HG02642 (cell line): ENCODE measurements at regions not wholly inside any gene's neighbourhood (a gene's known extent, or its start where the extent isn't known, plus 50 kb on each side); places are given as distances from the start of the nearest gene placed in this dataset.
"Not testable (repeated sequence)": the region's sequence is repeated elsewhere in the genome, so short reads cannot be mapped to it uniquely, and the experiment has no call there.

Source experiments
- ATAC-seq: cut with Tn5 transposase; IDR thresholded peaks from one replicate; pipeline ENCODE4 v1.9.1; 2021; ENCODE audit warnings: mild to moderate bottlenecking; ENCODE audit not compliant: unreplicated experiment, poor library complexity

DNA sequence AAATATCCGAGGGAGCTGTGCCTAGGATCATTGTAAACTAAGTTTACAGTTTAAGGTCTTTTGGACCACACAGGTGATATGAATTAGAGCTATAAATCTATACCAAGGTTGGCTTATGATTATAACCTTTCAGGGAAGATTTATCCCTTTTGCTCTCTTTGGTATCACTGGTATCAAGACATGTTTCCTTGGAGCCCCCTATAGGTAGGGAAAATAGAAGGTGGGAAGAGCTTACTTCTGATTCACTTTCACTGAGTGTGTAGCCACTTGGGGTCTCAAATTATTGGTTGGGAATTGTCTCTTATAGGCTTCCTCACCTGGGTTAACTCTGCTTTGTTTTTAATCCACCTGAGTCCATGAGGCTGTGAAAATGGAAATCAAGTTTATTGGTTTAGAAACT is 262.1 kb upstream of the NR3C2 start:
- ATAC-seq: no peak

DNA sequence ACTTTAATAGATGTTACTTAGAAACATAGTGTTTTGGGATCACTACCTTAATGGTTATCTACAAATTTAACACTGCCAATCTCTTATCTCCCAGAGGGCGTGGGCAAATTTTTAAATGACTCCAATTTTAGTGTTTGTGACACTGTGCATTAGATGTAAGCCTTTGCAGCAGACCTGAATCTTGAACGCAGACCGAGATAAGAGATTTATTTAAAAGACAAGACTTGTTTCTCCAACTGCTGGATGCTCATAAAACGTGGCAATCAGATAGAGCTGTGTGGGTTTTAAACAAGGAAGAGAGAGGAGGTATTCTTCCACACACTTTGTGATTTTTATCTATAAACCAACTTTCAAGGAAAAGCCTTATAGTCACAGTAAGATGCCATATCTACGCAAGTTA is 252.5 kb upstream of the NR3C2 start:
- ATAC-seq: no peak

DNA sequence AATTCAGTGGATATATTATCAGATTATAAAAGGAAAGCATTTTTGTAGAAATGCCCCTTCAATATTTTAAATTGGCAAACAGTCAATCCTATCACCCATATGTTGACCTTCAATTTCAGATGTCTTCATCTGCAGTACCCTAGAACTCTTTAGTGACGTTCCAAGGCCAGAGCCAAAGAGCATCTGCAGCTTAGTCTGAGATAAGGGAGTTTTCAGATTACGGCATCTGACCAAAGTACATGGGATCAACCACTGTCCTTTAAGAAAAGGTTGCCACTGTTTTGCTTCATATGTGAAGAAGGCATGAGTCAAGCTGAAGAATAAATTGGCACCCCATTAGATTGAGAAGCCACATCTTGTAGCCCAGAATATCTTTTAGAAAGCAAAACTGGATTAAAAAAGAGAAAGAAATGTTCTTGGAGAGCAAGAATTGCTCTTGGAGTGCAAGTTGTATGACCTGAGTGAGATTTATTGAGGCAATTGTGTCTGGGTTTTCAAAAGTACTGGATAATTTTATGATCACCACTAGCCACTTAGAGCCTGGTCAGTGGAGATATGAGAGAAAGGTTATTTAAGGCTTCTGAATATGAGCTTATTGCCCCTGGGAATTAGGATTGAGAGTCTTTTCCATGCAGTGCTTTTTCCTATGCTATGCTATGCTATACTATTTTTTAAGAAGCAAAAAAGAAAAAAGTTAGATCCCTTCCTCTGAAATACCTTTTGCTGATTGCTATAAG is 251.9 kb upstream of the NR3C2 start:
- ATAC-seq: no peak

DNA sequence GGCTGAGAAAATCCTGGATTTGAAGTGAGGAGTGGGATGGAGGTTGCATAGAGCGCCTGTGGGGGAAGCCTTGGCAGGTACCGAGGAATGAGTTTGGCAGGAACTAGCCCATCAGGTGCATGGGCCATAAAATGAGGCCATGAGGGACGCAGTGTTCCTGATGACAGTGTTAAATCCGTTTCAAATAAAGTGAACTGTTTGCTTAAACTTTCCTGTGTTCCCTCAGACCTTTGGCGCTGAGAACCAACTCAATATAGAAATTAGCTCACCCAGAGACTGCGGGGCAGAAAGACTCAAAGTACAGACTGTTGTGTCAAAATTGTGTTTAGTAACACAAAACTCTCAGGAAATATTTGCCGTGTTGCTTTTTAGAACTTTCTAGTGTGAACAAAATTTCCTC is 250.0 kb upstream of the NR3C2 start:
- ATAC-seq: no peak

DNA sequence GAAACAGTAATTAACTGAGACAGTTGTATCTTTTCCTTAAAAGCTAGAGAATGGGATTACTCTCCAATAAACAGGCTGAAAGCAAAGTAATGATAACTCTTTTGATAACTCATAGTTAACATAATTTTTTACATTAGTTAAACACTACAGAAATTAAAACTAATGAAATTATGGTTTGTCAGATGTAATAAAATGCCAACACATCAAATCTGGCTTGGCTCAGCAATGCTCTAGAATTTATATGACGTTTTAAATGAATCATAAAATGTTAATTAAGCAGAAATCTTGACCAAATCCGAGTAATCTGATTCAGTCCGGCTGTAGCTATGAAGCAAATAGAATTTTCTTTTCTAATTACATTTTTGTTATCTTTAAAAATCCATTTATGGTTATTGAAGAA is 244.2 kb upstream of the NR3C2 start:
- no peak for ATAC-seq

DNA sequence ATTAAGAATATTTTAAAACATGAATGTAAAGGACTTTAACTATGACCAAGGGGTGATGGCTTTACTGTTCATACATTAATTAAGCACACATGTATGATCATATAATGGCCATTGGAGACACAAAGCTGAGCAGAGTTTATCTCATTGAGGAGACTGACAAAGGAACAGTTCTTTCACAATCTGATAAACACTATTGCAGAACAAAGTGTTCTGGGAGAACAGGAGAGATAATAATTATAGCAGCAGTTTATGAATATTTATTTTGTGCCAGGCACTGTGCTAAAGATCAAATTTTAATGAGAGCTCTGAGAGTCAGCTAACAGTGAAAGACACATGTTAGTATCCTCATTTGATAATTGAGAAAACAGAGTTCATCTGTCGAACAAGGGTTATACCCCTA is 242.4 kb upstream of the NR3C2 start:
- ATAC-seq: no peak

DNA sequence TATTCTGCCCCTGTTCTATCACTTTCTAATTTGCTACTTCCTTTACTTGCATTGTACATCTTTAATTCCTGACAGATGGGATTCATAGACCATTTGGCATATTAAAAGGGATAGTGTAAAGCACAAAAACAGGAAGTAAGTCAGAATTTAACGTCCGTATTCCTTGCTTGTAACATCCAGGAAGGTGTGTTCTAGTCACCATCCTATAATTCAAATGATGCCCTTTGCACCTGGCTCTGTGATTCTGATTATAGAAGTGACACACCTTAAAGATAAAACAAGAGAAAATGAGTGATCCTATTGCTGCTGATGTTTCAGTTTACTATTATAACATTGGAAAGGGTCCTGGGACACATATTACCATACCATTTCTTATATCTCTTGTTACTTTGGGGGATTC is 238.7 kb upstream of the NR3C2 start:
- ATAC-seq: no peak

DNA sequence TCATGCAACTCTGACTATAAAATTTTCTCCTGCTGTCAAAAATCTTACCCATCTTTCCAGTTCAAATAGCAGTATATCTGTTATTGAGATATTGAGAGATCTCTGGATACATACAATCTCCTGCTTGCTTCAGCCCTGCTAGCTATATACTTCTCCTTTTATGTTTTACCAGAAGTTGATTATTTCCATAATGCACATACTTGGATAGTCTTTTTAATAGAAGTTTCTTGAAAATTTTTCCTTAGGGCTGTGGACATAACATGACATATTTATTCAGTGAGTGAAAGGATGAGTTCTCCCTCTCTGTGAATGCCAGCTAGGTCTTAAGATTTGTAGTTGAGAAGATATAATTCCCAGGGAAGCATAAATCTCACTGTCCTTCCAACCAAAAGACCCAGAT is 234.1 kb upstream of the NR3C2 start:
- no peak for ATAC-seq

DNA sequence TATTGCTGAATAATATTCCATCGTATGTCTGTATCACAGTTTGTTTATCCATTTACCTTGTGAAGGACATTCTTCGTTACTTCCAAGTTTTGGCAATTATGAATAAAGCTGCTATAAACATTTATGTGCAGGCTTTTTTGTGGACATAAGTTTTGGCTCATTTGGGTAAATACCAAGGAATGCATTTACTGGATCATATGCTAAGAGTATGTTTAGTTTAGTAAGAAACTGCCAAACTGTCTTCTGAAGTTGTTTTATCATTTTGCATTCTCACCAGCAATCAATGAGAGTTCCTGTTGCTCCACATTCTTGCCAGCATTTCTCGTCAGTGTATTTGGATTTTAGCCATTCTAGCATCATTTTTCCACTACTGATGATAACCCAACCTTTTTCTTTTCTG is 232.7 kb upstream of the NR3C2 start:
- no peak for ATAC-seq

DNA sequence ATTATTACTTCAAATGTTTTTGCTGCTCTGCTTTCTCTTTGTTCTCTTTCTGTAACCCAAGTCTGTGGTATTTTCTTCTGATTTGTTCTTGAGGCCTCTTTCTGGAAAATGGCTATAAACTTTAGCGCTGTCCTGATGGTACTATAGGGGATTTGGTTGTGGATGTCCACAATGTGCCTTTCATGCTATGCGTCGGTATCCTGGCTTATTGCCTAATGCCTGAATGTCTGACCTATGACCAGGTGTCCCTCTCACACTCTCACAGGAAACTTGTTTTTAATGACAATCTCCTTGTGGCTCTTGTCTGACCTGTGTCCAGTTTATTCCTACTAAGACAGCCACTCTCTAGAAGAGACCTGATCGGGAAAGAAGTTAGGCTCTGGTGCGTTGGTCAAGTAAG is 222.4 kb upstream of the NR3C2 start:
- no peak for ATAC-seq

DNA sequence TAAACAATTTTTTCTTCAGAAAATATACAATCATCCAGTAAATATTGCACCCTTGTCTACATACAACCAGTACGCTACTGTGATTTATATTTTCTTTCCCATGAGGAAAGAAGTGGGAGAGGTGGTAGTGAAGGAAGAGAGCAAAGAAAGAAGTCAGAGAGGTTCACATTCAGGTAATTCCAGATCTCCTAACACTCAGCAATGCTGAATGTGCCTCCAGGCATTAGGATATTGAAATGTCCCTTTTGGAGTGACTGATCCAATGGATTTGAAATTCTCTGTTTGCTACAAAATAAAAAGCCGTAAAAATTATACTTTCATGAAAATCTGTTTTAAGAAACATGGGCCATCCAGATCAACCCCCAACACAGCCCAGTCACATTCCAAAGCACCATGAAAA is 211.9 kb upstream of the NR3C2 start:
- ATAC-seq: no peak

DNA sequence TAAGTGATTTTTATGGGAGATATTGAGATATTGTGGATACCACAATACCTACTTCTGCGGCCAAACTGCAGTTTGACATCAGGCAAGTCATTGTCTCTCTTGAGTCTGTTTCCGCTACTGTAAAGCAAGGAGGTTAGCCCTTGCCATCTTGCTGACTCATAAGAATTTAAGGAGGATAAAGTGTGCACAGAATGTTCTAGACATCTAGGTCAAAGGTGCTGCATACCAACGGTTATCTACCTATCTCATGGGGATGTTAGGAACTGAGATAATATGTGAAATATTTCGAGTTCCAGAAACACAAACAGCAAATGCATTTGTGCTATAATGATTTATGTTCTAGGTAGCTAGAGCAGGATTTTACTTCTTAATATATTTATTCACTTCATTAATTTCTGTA is 211.5 kb upstream of the NR3C2 start:
- ATAC-seq: no peak

DNA sequence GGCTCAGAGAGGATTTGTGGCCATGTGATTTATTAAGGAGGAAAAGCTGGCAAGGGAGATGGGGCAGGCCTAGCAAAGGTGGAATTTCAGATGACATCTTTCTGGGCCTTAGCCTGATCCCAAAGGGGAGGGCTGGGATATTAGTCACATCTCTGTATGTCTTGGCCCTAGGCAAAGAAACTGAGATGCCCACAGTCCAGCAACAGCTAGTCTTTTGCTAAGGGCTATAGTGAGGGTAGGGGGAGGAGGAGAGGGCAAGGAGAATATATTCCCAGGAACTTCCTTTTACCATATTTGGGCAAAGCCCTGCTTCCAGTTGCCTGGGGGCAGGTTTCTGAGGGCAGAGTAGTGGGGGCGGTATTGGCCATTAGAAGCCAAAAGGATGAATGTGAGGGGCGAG is 209.8 kb upstream of the NR3C2 start:
- no peak for ATAC-seq

DNA sequence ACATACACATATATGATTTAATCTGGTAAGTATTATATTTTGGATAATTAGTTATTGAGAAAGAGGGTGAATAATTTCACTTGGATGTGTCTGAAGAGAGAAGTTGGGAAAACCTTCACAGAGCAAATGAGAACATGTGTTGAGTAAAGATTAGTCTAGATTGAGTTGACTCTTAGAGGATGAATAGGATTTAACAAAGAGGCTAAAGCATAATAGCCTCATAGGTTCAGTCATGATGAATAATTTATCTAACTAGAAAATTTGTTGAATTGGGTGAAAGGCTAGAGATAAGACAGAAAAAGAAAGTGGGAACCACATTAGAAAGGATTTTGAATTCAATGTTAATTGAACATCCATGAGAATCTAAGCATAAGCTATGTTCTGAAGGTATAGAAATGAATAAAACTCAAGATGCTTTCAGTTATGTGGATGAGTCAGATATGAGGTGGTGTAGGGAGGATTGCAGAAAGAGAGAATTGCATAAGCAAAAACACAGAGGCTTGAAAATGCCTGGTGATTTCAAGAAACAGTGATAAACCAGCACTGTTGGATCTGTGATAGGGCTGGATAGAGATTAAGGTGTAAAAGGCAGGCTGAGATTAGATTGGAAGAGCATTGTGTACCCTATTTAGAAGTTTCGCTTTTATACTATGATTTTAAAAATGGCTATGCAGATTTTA is 207.6 kb upstream of the NR3C2 start:
- no peak for ATAC-seq

DNA sequence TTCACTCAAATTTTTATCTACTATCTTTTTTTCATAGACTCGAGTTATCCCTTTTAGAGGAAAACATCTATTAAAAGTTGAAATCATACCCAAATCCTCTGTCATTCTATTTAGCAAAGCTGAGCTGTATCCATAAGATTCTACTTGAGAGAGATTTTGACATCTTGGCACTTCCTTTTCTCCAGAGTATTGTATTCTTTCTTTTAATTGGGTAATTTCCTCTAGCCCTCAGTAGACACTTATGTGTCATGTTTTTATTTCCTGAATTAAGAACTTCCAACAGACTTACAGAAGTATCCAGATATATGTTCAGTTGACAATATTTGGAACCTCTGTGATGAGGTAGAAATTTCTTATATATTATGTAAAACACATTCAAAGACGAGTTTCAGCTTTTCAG is 201.6 kb upstream of the NR3C2 start:
- ATAC-seq: no peak

DNA sequence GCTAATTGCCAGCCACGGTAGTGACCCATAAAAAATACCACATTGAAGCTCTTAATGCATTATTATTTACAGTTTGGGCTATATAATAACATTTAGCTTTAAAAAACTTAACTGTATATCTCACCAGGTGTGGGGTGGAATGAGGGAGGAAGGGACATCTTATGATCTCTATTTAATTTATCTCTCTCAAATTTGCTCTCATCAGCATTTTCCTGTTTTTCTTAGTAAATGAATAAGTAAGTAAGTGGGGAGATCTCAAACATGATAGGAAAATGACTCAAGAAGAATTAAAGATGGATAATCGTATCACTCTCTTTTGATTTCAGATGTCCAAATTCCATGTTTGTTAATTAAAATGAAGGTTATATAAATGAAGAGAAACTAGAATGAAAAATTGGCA is 200.7 kb upstream of the NR3C2 start:
- ATAC-seq: no peak

DNA sequence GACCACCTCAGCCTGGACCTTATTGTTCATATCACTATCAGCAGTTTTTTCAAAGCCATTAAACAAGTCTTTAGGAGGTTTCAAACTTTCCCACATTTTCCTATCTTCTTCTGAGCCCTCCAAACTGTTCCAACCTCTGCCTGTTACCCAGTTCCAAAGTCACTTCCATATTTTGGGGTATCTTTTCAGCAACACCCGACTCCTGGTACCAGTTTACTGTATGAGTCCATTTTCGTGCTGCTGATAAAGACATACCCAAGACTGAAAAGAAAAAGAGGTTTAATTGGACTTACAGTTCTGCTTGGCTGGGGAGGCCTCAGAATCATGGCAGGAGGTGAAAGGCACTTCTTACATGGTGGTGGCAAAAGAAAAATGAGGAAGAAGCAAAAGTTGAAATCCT is 195.9 kb upstream of the NR3C2 start:
- ATAC-seq: not testable (repeated sequence)

DNA sequence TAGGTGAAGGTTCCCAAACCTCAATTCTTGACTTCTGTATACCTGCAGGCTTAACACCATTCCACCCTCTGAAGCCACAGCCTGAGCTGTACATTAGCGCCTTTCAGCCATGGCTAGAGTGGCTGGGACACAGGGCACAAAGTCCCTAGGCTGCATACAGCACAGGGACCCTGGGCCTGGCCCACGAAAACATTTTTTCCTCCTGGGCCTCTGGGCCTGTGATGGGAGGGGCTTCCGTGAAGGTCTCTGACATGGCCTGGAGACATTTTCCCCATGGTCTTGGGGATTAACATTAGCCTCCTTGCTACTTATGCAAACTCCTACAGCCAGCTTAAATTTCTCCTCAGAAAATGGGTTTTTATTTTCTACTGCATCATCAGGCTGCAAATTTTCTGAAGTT is 195.2 kb upstream of the NR3C2 start:
- not testable (repeated sequence) for ATAC-seq

DNA sequence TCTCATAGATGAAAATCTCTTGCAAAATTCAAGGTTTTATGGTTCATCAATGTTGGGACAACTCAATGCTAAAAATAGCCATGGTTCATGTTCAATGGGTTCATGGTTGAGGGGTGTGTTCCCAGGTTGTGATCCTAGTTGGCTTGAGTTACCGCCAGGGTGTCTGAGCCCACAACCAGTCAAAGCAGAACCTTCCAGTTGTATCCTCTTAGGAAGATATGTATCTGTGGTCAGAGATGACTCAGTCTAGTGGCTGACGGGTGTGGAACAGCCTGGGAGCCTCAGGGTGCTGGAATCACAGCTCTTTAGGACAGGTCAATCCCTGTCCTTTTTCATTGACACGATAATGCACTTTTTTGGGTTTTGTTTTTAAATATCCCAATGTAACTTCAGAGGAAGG is 192.3 kb upstream of the NR3C2 start:
- no peak for ATAC-seq

DNA sequence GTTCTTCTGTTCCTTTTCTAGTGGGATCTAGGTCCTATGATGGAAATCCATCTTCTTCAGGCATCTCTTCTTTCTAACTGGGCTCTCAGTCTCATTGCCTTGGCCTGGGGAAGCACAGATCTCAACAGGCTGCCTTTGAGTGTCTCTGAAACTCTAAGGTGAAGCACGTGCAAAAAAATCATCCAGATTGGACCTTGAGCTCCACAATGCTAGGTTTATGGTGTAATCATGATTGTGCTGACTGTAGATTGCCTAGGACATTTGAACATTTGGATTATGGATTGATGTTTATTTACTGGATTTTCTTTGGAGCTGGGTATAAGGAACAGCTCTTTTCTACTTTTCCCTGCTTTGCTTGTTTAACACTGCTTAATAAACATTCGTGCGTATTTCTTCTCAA is 191.5 kb upstream of the NR3C2 start:
- ATAC-seq: no peak

DNA sequence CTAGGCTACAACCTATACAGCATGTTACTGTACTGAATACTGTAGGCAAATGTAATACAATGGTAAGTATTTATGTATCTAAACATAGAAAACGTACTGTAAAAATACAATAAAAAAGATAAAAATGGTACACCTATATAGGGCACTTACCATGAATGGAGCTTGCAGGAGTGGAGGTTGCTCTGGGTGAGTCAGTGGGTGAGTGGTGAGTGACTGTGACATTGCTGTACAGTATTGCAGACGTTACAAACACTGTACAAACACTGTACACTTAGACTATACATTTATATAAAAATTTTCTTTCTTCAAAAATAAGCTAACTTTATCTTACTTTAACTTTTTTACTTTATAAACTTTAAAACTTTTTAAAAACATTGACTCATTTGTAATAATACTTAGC is 190.3 kb upstream of the NR3C2 start:
- ATAC-seq: no peak

DNA sequence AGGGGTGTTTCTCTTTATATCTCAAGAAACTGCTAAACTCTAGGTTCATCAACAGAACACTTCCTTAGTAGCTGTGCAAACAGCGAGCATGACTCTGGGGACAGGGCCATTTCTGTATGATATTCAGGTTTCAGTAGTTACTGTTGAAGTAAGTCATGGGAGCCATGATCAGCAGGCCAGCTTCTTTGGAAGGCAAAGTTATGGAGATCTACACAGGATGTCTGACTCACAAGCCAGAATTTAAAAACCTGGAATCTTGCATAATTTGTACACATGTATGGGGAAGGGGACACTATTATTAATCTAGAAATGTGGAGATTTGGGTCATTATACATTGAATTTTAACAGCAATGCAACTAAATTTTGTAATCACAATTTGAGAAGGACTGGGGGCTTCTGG is 187.8 kb upstream of the NR3C2 start:
- ATAC-seq: no peak
